ENCODE measurements at regions not wholly inside any gene's neighbourhood (a gene's known extent, or its start where the extent isn't known, plus 50 kb on each side); places are given as distances from the start of the nearest gene placed in this dataset.

DNA sequence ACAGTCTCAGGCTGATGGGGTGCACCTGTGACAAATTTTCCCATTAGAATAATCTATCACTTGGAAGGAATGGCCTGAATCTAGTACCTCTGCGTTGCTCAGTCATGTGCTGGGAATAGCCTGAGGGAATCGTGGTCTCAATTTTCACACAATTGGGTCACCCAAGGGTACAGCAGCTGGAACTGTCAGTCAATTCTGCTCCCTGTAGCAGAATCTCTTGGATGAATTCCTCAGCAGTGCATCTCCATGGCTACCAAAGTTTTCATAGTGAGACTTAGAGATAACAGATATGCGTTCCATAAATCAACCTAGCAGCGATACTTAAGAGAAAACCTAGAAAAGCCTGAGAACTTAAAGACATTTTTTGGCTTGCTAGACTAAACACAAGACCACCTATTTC lies 288.7 kb upstream of the CTSO start:
- Histone ChIP-seq H4K20me1 (replicated peaks; ENCODE audit: control insufficient read depth, extremely low read depth, insufficient read depth, low read length) (no peaks in the 10 kb centered on the region), H3K9me1 (replicated peaks; ENCODE audit: control insufficient read depth, extremely low read depth, insufficient read depth, low read length) (no peaks in the 10 kb centered on the region), H3K4me2 (ENCODE audit: insufficient read depth, low read length) (no peak overlapping the region), H2AFZ (ENCODE audit: low read depth, low read length) (no peak overlapping the region), H3K27ac (ENCODE audit: insufficient read depth, low read depth, low read length) (no peak overlapping the region), H3K9me3 (replicated peaks; ENCODE audit: control insufficient read depth, insufficient read depth, low read length) (no peaks in the 10 kb centered on the region), H3K36me3 (ENCODE audit: control insufficient read depth in 2 of 2, extremely low read depth in 1 of 2, insufficient read depth in 2 of 2, low read length in 2 of 2) (no peaks in the 10 kb centered on the region), H3K4me1 (ENCODE audit: control insufficient read depth, extremely low read depth, insufficient read depth, low read length) (no peaks in the 10 kb centered on the region), H3K79me2 (ENCODE audit: control insufficient read depth, insufficient read depth, low read length) (no peaks in the 10 kb centered on the region), H3K9ac (replicated peaks; ENCODE audit: extremely low read depth, insufficient read depth, low read length) (no peak overlapping the region), H3K27me3 (ENCODE audit: control insufficient read depth in 2 of 2, insufficient read depth in 2 of 2, low read length in 2 of 2) (no peaks in the 10 kb centered on the region), H3K4me3 (replicated peaks in 1 of 3; ENCODE audit: insufficient read depth in 1 of 3, low read depth in 1 of 3, low read length in 3 of 3) (no peak overlapping the region)
- ChIA-PET CTCF (no interaction called here), POLR2A (no interaction called here)
- intact Hi-C loops (cut with micrococcal nuclease): no loop called here
- FAIRE-seq: no peak
- TF ChIP-seq MYC (IDR thresholded peaks at IDR 0.05; ENCODE audit: low read depth, low read length): no peak
- no peak for TF ChIP-seq EZH2 (IDR thresholded peaks at IDR 0.05; ENCODE audit: borderline replicate concordance, low read depth, low read length, severe bottlenecking)
- no peak for TF ChIP-seq MAX (IDR thresholded peaks at IDR 0.05; ENCODE audit: insufficient read depth, insufficient read length)
- TF ChIP-seq GATA2 (IDR thresholded peaks at IDR 0.05; ENCODE audit: insufficient read depth, insufficient read length, low read depth, low read length): no peak
- TF ChIP-seq FOS (IDR thresholded peaks at IDR 0.05; ENCODE audit: borderline replicate concordance, insufficient read depth, low read length): no peak
- TF ChIP-seq JUN (IDR thresholded peaks at IDR 0.05; ENCODE audit: borderline replicate concordance, insufficient read depth, insufficient read length, low read depth): no peak
- TF ChIP-seq POLR2A (IDR thresholded peaks at IDR 0.05; ENCODE audit: low read depth, low read length): no peak
- no peak for TF ChIP-seq POLR2AphosphoS5 (IDR thresholded peaks at IDR 0.05; ENCODE audit: insufficient read depth, low read depth, low read length)
- no peak for TF ChIP-seq CTCF (IDR thresholded peaks at IDR 0.05; ENCODE audit: extremely low read depth in 1 of 2, insufficient read depth in 1 of 2, low read depth in 1 of 2, low read length in 2 of 2)
- no TSS peak for BruUV-seq (replicated peaks)
- dilution Hi-C loops (cut with MboI; ENCODE audit: extremely low pct_ligation_motif_present, low sequenced_read_pairs): no loop called here
- DNase-seq (ENCODE audit: low read depth, low spot score): no peak

Data from endothelial cell of umbilical vein (primary cell).